Neural progenitor cell (in vitro differentiated cells): ENCODE measurements at regions not wholly inside any gene's neighbourhood (a gene's known extent, or its start where the extent isn't known, plus 50 kb on each side); places are given as distances from the start of the nearest gene placed in this dataset.

ENCODE experiments used
- CTCF ChIP-seq: fragments of 200-600 bp; sonication (generic); IDR thresholded peaks from 2 replicates; pipeline ENCODE4 v1.5.1; 2017; ENCODE audit warnings: antibody characterized with exemption, mild to moderate bottlenecking
- EZH2 ChIP-seq: fragments of 200-600 bp; sonication (generic); IDR thresholded peaks from 2 replicates; pipeline ENCODE4 v1.6.1; 2017; ENCODE audit warnings: antibody characterized with exemption, mild to moderate bottlenecking, moderate library complexity

GRCh38 chr21:20010691-20011200 lies 987.5 kb upstream of the NCAM2 start:
- TF ChIP-seq CTCF (no peak), EZH2 (no peak)
